WTC11 (cell line): ENCODE measurements at regions not wholly inside any gene's neighbourhood (a gene's known extent, or its start where the extent isn't known, plus 50 kb on each side); places are given as distances from the start of the nearest gene placed in this dataset.

Experiments used
- ATAC-seq: fragments of 200-7000 bp; cut with Tn5 transposase; 2 replicates; pipeline ENCODE4 v1.10.0; 2021; ENCODE audit warnings: mild to moderate bottlenecking, moderate library complexity
- CTCF ChIA-PET: fragments of 300-600 bp; sonication (Branson Sonifier 250); formaldehyde crosslinking; loops from one replicate; lab custom pipeline; 2021; ENCODE audit warnings: antibody characterized with exemption; lab: Charles Lee
- POLR2A ChIA-PET: fragments of 350-600 bp; sonication (Branson Sonifier 250); formaldehyde crosslinking; loops from one replicate; lab custom pipeline; 2021; ENCODE audit warnings: antibody characterized with exemption; lab: Charles Lee
- DNase-seq: peaks from one replicate; pipeline ENCODE4 v3.0.0; 2021; ENCODE audit warnings: low spot score
- H3K27ac Mint-ChIP-seq: 2 replicates; pipeline ENCODE4 v1.8.0; 2021; ENCODE audit warnings: mixed read lengths
- H3K27me3 Mint-ChIP-seq: 2 replicates; pipeline ENCODE4 v1.8.0; 2021; ENCODE audit warnings: low read depth, mild to moderate bottlenecking, moderate library complexity, mixed read lengths
- H3K36me3 Mint-ChIP-seq: 2 replicates; pipeline ENCODE4 v1.8.0; 2021; ENCODE audit warnings: mixed read lengths
- H3K4me1 Mint-ChIP-seq: 2 replicates; pipeline ENCODE4 v1.8.0; 2022; ENCODE audit warnings: mixed read lengths
- H3K4me3 Mint-ChIP-seq: 2 replicates; pipeline ENCODE4 v1.8.0; 2021; ENCODE audit warnings: mild to moderate bottlenecking, moderate library complexity, mixed read lengths
- H3K9me3 Mint-ChIP-seq: 2 replicates; pipeline ENCODE4 v1.8.0; 2021; ENCODE audit warnings: mixed read lengths
- CDX4 ChIP-seq: fragments of 250-450 bp; sonication (Bioruptor Pico); IDR thresholded peaks from 2 replicates; pipeline ENCODE4 v1.9.0; 2021; ENCODE audit warnings: moderate library complexity, mild to moderate bottlenecking, inconsistent platforms, borderline replicate concordance
- CREB1 ChIP-seq: sonication (generic); formaldehyde crosslinking; IDR thresholded peaks from 2 replicates; pipeline ENCODE4 v1.8.0; 2023; ENCODE audit warnings: mild to moderate bottlenecking, missing genetic modification reagents
- FOXP1 ChIP-seq: sonication (generic); formaldehyde crosslinking; IDR thresholded peaks from 2 replicates; pipeline ENCODE4 v1.8.0; 2022; ENCODE audit warnings: missing genetic modification reagents, mild to moderate bottlenecking, moderate library complexity, borderline replicate concordance
- GTF2I ChIP-seq: fragments of 250-450 bp; sonication (Bioruptor Pico); conservative IDR thresholded peaks from 2 replicates; pipeline ENCODE4 v1.4.0; 2021; ENCODE audit warnings: mild to moderate bottlenecking
- HMGA2 ChIP-seq: fragments of 250-450 bp; sonication (Bioruptor Pico); IDR thresholded peaks from 2 replicates; pipeline ENCODE4 v1.4.0; 2021; ENCODE audit warnings: mild to moderate bottlenecking, moderate library complexity
- IRF1 ChIP-seq: sonication (generic); formaldehyde crosslinking; IDR thresholded peaks from 2 replicates; pipeline ENCODE4 v1.8.0; 2023; ENCODE audit warnings: missing genetic modification reagents
- JAZF1 ChIP-seq: fragments of 250-450 bp; sonication (Bioruptor Pico); IDR thresholded peaks from 2 replicates; pipeline ENCODE4 v1.9.0; 2021; ENCODE audit warnings: moderate library complexity, mild to moderate bottlenecking, inconsistent platforms
- JUN ChIP-seq: sonication (generic); formaldehyde crosslinking; IDR thresholded peaks from 2 replicates; pipeline ENCODE4 v1.8.0; 2023; ENCODE audit warnings: mild to moderate bottlenecking, missing genetic modification reagents
- KAT7 ChIP-seq: sonication (generic); formaldehyde crosslinking; IDR thresholded peaks from 2 replicates; pipeline ENCODE4 v1.8.1; 2023; ENCODE audit warnings: missing genetic modification reagents, mild to moderate bottlenecking, borderline replicate concordance
- MYBL2 ChIP-seq: sonication (generic); formaldehyde crosslinking; IDR thresholded peaks from 2 replicates; pipeline ENCODE4 v1.8.1; 2023; ENCODE audit warnings: mild to moderate bottlenecking, moderate library complexity, missing genetic modification reagents
- NFATC4 ChIP-seq: fragments of 250-450 bp; sonication (Bioruptor Pico); IDR thresholded peaks from 2 replicates; pipeline ENCODE4 v1.9.0; 2021; ENCODE audit warnings: mild to moderate bottlenecking
- NR1H2 ChIP-seq: sonication (generic); formaldehyde crosslinking; IDR thresholded peaks from 2 replicates; pipeline ENCODE4 v1.9.0; 2021; ENCODE audit warnings: mild to moderate bottlenecking, moderate library complexity, missing genetic modification reagents
- NR2C2 ChIP-seq: sonication (generic); formaldehyde crosslinking; IDR thresholded peaks from 2 replicates; pipeline ENCODE4 v1.8.0; 2022; ENCODE audit warnings: mild to moderate bottlenecking, missing genetic modification reagents
- SOX15 ChIP-seq: fragments of 250-450 bp; sonication (Bioruptor Pico); IDR thresholded peaks from 2 replicates; pipeline ENCODE4 v1.9.0; 2021; ENCODE audit warnings: mild to moderate bottlenecking
- STAT6 ChIP-seq: sonication (generic); formaldehyde crosslinking; conservative IDR thresholded peaks from 2 replicates; pipeline ENCODE4 v1.8.1; 2023; ENCODE audit warnings: mild to moderate bottlenecking, low read depth, missing genetic modification reagents, moderate library complexity
- TEAD1 ChIP-seq: sonication (generic); formaldehyde crosslinking; IDR thresholded peaks from 2 replicates; pipeline ENCODE4 v1.8.0; 2022; ENCODE audit warnings: mild to moderate bottlenecking, missing genetic modification reagents
- TEAD4 ChIP-seq: sonication (generic); formaldehyde crosslinking; IDR thresholded peaks from 2 replicates; pipeline ENCODE4 v1.8.0; 2022; ENCODE audit warnings: mild to moderate bottlenecking, missing genetic modification reagents
- ZMAT4 ChIP-seq: fragments of 250-450 bp; sonication (Bioruptor Pico); IDR thresholded peaks from 2 replicates; pipeline ENCODE4 v1.9.0; 2021; ENCODE audit warnings: mild to moderate bottlenecking
- ZNF317 ChIP-seq: sonication (generic); formaldehyde crosslinking; IDR thresholded peaks from 2 replicates; pipeline ENCODE4 v1.8.1; 2023; ENCODE audit warnings: low read depth, mild to moderate bottlenecking, moderate library complexity, missing genetic modification reagents, borderline replicate concordance
- TF ChIP-seq, protein P1 (sequence below): sonication (generic); formaldehyde crosslinking; IDR thresholded peaks from 2 replicates; pipeline ENCODE4 v1.8.1; 2023; ENCODE audit warnings: mild to moderate bottlenecking, missing genetic modification reagents
- TF ChIP-seq, protein P2 (sequence below): sonication (generic); formaldehyde crosslinking; IDR thresholded peaks from 2 replicates; pipeline ENCODE4 v1.8.0; 2023; ENCODE audit warnings: missing genetic modification reagents, mild to moderate bottlenecking, borderline replicate concordance

DNA sequence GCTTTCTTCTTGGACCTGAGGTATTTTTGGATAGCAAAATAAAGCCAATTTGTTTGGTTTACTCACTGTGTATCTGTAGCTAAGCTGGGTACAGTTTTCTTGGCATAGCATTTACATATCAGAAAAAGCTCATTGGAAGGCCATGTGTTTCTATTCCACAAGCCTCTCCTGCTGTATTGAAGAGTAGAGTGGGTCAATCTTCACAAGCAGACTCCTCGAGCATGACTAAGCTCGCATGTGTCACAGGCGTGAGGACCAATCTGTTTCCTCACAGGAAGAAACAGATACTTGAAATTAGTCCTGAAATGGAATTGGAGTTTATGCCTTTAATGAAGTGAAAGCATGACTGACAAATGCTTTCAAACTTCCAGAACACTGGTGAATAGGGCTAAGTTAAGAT is 1279.0 kb upstream of the MAP3K7 start (continued):
- TF ChIP-seq JAZF1 (CRISPR knock-in tag), result no peak
- TF ChIP-seq HMGA2, result no peak
- TF ChIP-seq, all 79 proteins: peak for 0

GRCh38 chr6:91864911-91865310 is 1278.0 kb upstream of the MAP3K7 start:
- CTCF ChIA-PET, result no interaction called here
- no peaks in the 10 kb centered on the region for H3K27me3 Mint-ChIP-seq

More at GRCh38 chr6:91864911-91865310, 1278.0 kb upstream of the MAP3K7 start:
- H3K36me3 Mint-ChIP-seq, result no peaks in the 10 kb centered on the region
- no peak for TF ChIP-seq ZMAT4 (CRISPR knock-in tag)
- TF ChIP-seq NFATC4, result no peak
- no peak for TF ChIP-seq SOX15 (CRISPR knock-in tag)
- TF ChIP-seq, protein P1, sequence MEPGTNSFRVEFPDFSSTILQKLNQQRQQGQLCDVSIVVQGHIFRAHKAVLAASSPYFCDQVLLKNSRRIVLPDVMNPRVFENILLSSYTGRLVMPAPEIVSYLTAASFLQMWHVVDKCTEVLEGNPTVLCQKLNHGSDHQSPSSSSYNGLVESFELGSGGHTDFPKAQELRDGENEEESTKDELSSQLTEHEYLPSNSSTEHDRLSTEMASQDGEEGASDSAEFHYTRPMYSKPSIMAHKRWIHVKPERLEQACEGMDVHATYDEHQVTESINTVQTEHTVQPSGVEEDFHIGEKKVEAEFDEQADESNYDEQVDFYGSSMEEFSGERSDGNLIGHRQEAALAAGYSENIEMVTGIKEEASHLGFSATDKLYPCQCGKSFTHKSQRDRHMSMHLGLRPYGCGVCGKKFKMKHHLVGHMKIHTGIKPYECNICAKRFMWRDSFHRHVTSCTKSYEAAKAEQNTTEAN, result no peak
- TF ChIP-seq GTF2I (CRISPR knock-in tag), result no peak
- TF ChIP-seq FOXP1 (CRISPR knock-in tag), result no peak
- no peak for TF ChIP-seq STAT6 (CRISPR knock-in tag)
- TF ChIP-seq CDX4, result no peak
- no peak for TF ChIP-seq NR1H2
- TF ChIP-seq JUN (CRISPR knock-in tag), result no peak
- TF ChIP-seq NR2C2 (CRISPR knock-in tag), result no peak
- TF ChIP-seq IRF1, result no peak
- TF ChIP-seq KAT7 (CRISPR knock-in tag), result no peak
- TF ChIP-seq JAZF1 (CRISPR knock-in tag), result no peak
- TF ChIP-seq, protein P2, sequence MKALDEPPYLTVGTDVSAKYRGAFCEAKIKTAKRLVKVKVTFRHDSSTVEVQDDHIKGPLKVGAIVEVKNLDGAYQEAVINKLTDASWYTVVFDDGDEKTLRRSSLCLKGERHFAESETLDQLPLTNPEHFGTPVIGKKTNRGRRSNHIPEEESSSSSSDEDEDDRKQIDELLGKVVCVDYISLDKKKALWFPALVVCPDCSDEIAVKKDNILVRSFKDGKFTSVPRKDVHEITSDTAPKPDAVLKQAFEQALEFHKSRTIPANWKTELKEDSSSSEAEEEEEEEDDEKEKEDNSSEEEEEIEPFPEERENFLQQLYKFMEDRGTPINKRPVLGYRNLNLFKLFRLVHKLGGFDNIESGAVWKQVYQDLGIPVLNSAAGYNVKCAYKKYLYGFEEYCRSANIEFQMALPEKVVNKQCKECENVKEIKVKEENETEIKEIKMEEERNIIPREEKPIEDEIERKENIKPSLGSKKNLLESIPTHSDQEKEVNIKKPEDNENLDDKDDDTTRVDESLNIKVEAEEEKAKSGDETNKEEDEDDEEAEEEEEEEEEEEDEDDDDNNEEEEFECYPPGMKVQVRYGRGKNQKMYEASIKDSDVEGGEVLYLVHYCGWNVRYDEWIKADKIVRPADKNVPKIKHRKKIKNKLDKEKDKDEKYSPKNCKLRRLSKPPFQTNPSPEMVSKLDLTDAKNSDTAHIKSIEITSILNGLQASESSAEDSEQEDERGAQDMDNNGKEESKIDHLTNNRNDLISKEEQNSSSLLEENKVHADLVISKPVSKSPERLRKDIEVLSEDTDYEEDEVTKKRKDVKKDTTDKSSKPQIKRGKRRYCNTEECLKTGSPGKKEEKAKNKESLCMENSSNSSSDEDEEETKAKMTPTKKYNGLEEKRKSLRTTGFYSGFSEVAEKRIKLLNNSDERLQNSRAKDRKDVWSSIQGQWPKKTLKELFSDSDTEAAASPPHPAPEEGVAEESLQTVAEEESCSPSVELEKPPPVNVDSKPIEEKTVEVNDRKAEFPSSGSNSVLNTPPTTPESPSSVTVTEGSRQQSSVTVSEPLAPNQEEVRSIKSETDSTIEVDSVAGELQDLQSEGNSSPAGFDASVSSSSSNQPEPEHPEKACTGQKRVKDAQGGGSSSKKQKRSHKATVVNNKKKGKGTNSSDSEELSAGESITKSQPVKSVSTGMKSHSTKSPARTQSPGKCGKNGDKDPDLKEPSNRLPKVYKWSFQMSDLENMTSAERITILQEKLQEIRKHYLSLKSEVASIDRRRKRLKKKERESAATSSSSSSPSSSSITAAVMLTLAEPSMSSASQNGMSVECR (CRISPR knock-in tag), result no peak
- no peak for TF ChIP-seq CREB1
- no peak for TF ChIP-seq TEAD4 (CRISPR knock-in tag)
- TF ChIP-seq MYBL2 (CRISPR knock-in tag), result no peak
- no peak for TF ChIP-seq ZNF317 (CRISPR knock-in tag)
- no peak for TF ChIP-seq TEAD1 (CRISPR knock-in tag)
- TF ChIP-seq, all 79 proteins: peak for 0
- no peak overlapping the region for H3K27ac Mint-ChIP-seq
- POLR2A ChIA-PET, result no interaction called here
- no peak overlapping the region for H3K4me3 Mint-ChIP-seq
- DNase-seq (no peak), ATAC-seq (no peak)
- H3K4me1 Mint-ChIP-seq, result no peaks in the 10 kb centered on the region
- no peaks in the 10 kb centered on the region; the same call in 1 of the 2 replicates for H3K9me3 Mint-ChIP-seq
